GM18499 (cell line): ENCODE measurements at regions not wholly inside any gene's neighbourhood (a gene's known extent, or its start where the extent isn't known, plus 50 kb on each side); places are given as distances from the start of the nearest gene placed in this dataset.
"Not testable (repeated sequence)": the region's sequence is repeated elsewhere in the genome, so short reads cannot be mapped to it uniquely, and the experiment has no call there.

Source experiments
- ATAC-seq: cut with Tn5 transposase; IDR thresholded peaks from one replicate; pipeline ENCODE4 v1.9.1; 2021; ENCODE audit warnings: moderate number of reproducible peaks; ENCODE audit not compliant: insufficient read depth, unreplicated experiment

GRCh38 chr11:112310848-112311247 is 50.2 kb upstream of the PLET1 start:
- ATAC-seq = no peak

DNA sequence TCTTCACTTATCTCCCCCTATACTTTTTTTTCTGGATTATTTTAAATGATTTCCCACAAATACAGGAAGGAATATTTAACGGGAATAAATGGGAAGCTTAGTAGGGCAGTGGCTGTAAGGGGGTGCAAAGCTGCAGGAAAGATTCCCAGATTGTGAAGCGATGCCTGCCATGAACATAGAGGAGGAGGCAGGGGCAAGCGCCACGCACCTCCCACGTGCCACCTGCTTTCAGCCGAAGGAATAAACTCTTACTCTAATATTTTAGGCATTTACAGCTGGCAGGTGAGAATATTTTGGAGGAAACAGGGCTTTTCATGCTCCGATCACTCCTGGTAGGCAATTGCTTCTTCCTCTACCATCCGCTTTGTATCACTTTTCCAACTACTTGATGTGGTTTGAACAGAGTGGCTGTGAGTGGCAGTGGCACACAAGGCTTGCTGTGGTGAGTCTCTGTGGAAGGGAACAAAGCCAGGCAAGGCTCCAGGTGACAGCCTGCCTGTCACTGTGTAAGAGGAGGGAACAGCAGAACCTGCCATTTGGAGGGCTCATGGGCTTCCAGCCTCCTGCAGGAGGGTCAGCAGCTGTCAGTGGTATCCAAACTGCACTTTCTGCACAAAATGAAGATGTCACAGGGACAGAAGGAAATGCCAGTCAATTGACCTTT is 54.5 kb upstream of the PLET1 start:
- ATAC-seq = no peak

GRCh38 chr11:112315861-112316739 is 55.4 kb upstream of the PLET1 start:
- no peak for ATAC-seq

DNA sequence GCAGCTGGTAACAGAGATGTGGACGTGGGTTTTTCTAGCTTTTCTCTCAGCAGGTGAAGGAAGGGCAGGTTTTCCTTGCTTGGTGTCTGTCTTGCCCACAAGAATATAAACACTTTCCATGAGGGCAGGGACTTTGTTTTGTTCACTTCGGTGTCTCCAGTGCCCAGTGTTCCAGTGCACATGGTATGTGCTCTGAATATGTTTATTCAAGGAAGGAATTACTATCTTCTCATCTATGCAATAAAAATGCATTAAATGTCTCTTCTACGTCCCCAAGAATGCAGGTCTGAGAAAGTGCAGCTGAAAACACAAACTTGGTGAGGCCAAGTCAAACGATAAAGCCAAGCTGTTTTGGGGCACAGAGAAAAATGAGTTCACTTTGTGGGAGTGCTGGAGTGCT is 56.3 kb upstream of the PLET1 start:
- ATAC-seq = no peak

GRCh38 chr11:112318184-112318591 is 57.5 kb upstream of the PLET1 start:
- no peak for ATAC-seq

- no peak for ATAC-seq
Observed at GRCh38 chr11:112318661-112319060, 58.0 kb upstream of the PLET1 start.

DNA sequence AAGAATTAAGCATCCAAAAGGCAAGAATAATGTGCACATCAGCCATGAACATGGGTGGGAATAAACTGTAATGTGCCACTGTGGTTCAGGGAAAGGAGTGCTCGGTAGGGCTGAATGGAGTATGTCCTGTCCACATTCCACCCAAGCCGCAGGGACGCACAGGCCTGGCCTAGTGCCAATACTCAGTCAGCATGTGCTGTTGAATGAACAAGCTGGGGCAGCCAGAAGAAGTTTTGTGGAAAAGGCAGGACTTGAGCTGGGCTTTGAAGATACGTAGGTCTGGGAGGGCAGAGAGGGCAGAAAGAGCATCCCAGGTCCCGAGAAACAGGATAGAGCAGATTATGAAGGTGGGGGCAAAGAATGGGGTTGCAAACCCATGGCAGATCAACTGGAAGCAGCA is 60.0 kb upstream of the PLET1 start:
- ATAC-seq = no peak

- no peak for ATAC-seq
Observed at GRCh38 chr11:112321501-112322172, 61.0 kb upstream of the PLET1 start.

DNA sequence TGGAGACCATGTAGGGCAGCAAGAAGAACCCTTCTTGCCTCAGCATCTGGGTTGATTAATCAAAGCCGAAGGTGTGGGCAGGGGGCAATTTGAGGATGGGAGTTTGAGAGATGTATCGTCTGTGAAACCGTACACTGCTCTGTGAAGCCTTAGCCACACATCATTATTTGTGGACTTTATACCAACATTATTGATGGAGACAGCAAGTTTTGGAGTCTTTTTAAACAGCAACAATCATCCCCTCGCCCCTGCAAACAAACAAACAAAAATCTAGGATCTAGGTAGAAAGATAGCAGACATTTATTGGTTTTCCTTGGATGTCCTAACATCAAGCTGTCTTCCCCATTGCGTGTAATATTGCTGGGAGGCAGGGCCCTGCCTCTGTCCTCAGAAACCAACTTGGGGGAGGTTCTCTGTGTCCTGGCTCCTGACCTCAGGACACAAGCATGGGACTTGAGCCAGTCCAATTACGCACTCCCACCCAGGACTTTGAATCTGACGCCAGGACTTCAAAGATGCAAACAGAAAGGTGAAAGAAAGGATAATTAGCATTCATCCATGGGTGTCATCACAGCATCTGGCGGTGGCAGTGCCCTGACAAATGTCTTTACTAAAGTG is 61.6 kb upstream of the PLET1 start:
- ATAC-seq = no peak

DNA sequence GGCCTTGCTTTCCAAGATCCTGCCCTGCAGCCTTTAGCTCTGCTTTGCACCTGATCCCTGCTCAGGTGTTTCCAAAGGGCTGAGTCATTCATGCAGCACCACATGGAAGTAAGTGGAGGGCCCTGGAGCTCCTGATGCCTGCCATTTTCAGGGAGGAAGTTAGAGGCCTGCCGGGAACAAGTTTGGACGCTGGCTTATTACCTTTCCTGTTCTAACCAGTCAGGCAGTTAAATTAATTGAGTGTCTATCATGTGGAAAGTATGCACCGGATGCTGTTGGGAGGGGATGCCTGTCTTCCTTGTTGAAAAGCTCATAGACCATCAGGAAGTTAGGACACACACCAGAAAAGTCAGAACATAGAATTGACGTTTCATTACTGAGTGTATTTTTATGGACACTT is 73.7 kb upstream of the PLET1 start:
- no peak for ATAC-seq

GRCh38 chr11:112336356-112336886 is 75.8 kb upstream of the PLET1 start:
- ATAC-seq = no peak

- ATAC-seq = no peak
Observed at GRCh38 chr11:112339566-112339965, 78.9 kb upstream of the PLET1 start.

GRCh38 chr11:112343368-112344039 is 82.8 kb upstream of the PLET1 start:
- ATAC-seq = no peak

DNA sequence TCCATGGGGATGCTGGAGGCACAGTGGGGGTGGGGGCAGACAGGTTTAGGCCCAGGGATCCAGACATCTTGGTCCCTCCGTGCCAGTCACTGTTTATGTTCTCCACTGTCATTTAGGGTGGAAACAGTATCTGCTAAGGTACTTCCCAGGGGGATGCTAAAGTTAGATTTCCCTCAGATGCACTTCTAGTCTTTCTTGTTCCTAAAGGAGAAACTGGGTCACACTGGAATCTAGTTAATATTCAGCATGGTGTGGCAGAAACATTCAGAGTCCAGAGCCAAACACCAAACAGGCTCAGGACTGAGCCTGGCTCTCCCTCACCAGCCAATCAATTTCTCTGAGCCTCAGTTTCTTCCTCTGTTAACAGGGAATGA is 83.4 kb upstream of the PLET1 start:
- ATAC-seq = no peak

DNA sequence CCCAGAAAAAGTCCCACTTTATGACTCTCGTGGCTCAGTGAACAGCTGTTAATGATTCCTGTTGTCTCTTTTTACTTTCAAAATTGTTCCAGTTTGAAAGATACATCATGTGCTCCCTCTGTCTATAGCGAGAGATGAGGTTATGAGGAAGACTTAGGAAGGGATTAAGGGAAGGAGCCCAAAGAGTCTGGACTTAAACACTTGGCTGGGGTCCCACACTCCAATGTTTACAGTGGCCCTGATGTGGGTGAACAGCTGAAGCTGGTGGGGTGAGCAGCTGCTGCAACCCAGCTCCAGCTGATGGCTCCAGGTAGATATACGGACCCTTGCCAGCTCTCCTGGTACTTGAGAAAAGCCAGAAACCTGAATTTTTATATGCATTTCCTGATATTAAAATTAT is 84.5 kb upstream of the PLET1 start:
- no peak for ATAC-seq

DNA sequence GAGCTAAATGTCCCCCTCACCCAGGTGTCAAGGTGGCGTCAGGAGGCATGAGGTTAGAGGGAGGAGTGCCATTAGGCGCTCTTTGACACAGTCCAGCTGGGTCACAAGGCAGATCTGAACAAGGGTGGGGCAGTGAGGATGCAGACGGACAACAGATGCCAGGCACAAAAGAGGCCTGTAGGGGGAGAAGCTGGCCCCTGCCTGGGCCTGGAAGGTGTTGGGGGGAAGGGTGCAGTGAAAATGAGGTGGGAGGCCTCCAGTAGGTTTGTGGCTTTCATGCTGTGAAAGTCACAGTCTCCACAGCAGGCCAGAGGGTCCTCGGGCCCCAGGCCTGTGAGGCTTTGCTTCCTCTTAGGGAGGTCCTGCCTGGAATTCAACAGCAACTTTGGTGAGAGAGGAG is 85.0 kb upstream of the PLET1 start:
- ATAC-seq = no peak

DNA sequence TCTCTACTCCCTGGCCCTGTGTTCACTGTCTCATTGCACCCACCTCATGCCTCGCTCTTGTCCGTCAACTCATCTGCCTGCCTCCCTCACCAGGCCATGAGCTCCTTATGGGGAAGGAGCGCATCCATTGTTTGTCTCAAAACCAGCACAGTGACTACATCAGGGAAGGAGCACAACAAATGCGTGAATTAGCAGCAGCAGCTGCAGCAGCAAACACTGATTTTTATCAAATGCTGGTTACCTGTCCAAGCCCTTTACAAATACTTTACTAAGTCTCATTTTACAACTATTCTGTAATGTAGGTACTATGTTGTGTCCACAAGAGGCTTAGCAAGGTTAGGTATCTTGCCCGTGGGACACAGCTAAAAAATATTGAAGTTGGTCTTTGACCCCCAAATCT is 85.9 kb upstream of the PLET1 start:
- no peak for ATAC-seq

- ATAC-seq = no peak
Observed at GRCh38 chr11:112348480-112349029, 87.9 kb upstream of the PLET1 start.

GRCh38 chr11:112351423-112351822 is 90.8 kb upstream of the PLET1 start:
- ATAC-seq = not testable (repeated sequence)

DNA sequence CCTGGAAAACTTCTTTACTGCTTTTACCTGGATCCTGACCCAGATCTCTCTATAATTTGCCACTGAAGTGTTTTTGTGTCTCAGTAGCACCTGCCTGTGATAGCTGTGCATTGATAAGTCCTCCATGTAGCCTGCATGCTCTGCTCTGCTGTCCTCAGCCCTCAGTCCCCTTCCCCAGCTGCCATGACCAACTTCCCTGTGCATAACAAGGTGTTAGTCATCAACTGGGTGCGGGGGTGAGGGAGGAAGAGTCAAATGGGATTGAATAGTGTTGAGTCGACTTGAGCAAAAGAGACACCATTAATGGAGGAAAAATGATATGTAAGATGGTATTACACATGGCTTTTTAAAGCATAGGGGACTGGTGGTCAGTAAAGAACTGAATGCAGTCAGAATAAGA is 92.2 kb upstream of the PLET1 start:
- no peak for ATAC-seq
